NCI-H82 (cell line): ENCODE measurements at regions not wholly inside any gene's neighbourhood (a gene's known extent, or its start where the extent isn't known, plus 50 kb on each side); places are given as distances from the start of the nearest gene placed in this dataset.
A peak's percentile ranks its signal among the peaks of the same experiment; 100 is the strongest.
"Not testable (repeated sequence)": the region's sequence is repeated elsewhere in the genome, so short reads cannot be mapped to it uniquely, and the experiment has no call there.

Experiments
- DNase-seq: peaks from one replicate; lab custom pipeline; 2025; lab: John Stamatoyannopoulos, UW

DNA sequence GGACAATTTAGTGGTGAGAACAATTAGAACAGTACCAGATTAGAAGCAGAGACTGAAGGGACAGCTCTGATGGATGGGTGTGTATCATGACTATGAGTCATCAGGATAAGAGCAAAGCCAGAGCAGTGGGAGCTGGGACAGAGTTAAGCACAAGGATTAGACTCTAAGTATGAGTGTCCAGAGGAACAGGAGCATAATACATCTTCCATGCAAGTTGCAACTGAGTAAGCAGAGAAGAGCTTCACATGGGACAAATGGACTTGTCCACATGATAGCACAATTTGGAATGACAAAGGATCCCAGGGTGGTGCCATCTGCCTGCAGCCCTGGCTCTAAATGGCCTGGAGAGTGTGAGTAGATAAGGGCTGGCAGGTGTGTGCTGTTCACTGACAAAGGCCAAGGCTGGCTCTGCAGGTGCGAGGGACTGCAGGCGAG lies 226.4 kb upstream of the CAND1 start:
- DNase-seq, result peak; percentile 81

- DNase-seq, result no peak
Measured at GRCh38 chr12:67043771-67044170, 225.4 kb upstream of the CAND1 start.

DNA sequence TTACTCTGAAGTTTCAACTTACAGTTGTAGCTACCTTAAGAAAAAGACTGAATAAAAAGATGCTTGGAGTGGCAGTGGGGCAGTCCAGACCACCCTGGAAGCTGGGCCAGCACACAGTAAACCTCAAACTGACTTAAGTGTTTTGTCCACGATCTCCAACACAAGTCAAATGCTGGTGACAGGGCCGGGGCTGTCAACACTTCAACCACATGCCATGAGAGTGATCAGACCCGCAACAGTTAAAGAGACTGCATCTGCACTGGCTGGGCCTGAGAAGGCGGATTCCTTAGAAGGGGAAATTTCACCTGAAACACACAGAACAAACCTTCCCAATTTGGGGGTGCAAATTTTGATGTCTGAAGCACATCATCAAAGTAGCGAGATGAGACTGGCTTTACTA lies 223.5 kb upstream of the CAND1 start:
- no peak for DNase-seq

GRCh38 chr12:67046062-67046461 lies 223.1 kb upstream of the CAND1 start:
- DNase-seq, result no peak

GRCh38 chr12:67047634-67048033 lies 221.5 kb upstream of the CAND1 start:
- DNase-seq, result no peak

DNA sequence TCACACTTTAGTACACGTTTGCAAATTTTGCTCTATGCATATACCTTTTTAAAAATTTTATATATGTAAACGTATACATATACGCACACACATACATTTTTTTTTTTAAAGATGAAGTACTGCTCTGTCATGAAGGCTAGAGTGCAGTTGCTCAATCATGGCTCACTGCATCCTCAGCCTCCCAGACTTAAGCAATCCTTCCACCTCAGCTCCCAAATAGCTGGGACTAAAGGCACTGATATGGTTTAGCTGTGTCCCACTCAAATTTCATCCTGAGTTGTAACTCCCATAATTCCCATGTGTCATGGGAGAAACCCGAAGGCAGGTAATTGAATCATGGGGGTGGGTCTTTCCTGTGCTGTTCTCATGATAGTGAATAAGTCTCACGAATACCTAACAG lies 220.8 kb upstream of the CAND1 start:
- DNase-seq, result no peak

DNA sequence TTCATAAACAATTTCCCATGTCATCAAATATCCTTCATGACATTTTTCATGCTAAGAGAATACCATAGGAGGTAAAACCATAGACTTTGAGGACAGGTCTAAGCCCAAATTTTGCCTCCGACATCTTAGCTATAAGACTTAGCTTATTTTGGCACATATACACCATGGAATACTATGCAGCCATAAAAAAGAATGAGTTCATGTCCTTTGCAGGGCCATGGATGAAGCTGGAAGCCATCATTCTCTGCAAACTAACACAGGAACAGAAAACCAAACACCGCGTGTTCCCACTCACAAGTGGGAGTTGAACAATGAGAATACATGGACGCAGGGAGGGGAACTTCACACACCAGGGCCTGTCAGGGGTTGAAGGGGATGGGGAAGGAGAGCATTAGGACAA lies 220.0 kb upstream of the CAND1 start:
- DNase-seq, result not testable (repeated sequence)

GRCh38 chr12:67052981-67053380 lies 216.2 kb upstream of the CAND1 start:
- no peak for DNase-seq

- DNase-seq, result no peak
Measured at GRCh38 chr12:67056329-67056728, 212.8 kb upstream of the CAND1 start.

GRCh38 chr12:67057072-67057471 lies 212.1 kb upstream of the CAND1 start:
- peak; percentile 42 for DNase-seq

- no peak for DNase-seq
Measured at GRCh38 chr12:67062193-67062592, 207.0 kb upstream of the CAND1 start.

DNA sequence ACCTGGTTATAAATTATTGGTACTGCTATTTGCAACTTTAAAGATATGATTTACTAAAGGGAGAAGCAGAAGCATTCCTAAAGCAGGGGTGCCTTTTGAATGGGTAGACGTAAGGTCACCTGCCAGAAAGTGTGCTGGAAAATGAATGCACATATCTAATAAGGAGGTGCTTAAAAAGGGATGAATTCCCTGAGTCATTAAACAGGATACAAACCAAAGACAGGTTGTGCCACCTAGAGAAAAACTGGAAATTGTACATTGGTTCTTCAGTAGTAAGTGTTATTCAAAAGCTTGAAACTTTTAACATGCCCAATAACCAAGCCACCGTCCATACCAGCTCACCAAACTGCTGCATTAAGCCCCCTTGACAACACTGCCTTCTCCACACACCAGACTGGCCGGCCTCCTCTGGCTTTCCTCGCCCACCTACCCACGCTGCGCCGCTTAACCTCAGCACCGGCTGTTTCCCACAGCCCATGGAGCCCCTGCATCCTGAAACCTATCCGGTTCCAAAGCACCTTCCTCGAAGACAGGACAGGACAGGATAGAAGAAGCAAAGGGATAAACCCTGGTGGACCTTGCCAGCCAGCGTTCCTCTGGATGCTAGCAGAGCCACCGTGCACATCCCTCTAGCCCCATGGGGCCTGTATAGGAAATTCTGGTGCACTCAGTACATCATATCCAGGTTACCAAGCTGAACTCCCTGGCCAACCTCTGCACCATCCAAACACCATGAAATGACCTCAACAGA lies 201.5 kb upstream of the CAND1 start:
- no peak for DNase-seq

DNA sequence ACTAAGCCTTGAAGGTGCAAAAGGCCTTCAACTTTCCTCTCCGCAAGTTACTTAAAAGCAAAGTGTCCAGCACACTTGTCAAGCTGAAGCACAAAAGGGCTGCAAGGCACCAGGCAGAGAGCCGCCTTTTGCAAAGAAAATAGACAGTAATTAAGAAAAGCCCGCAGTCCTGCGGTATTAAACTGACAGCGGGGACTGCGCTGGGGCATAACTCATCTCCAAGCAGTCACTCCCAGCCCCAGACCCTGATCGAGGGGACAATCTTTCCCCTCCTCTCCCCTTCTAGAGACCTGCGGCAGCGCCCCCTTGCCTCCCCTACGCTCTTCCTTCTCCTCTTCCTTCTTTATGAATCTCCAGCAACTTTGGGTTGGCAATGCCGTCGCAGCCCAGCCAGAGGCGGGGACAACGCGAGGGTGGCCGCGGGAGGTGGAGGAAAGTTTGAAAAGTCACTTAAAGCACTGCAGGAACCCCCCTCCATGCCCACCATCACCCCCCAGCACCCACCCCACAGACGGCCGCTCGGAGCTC lies 200.9 kb upstream of the CAND1 start:
- peak; percentile 37 for DNase-seq

GRCh38 chr12:67068761-67069450 lies 200.3 kb upstream of the CAND1 start:
- peak; percentile 63 for DNase-seq

- DNase-seq, result peak; percentile 46
Measured at GRCh38 chr12:67069451-67070306, 199.5 kb upstream of the CAND1 start.

DNA sequence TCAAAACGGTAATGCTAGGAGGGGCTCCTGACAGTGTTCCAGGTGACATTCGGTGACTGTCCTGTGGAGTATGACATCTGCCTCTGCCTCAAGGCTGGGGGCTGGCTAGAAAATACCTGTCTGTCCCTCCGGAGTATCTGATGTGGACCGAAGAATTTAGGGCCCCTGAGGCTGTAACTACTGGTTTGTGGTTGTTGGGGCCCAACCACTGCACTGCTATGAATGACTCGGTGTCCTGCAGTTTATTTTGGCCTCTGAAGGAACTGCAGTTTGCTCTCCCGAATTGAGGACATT lies 198.9 kb upstream of the CAND1 start:
- no peak for DNase-seq

- DNase-seq, result peak; percentile 23
Measured at GRCh38 chr12:67070604-67071003, 198.6 kb upstream of the CAND1 start.

GRCh38 chr12:67072281-67072680 lies 196.9 kb upstream of the CAND1 start:
- DNase-seq, result not testable (repeated sequence)

DNA sequence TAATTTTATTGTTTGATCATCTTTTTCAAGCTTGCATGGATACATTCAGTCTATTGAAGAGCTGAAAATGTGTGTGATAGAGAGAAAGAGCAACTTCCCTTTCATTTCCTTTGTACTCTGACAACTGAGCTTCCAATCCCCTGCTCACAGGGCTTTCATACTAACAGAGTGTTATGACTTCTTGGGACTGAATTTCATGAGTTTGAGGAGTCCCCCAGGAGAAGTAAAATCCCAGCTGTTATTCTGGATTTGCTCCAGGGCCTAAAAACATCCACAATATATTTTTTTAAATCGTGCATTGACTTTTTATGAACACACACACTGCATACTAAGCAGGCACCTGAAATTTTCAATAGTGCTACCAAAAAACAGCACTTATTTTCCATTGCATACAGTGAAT lies 195.8 kb upstream of the CAND1 start:
- no peak for DNase-seq

DNA sequence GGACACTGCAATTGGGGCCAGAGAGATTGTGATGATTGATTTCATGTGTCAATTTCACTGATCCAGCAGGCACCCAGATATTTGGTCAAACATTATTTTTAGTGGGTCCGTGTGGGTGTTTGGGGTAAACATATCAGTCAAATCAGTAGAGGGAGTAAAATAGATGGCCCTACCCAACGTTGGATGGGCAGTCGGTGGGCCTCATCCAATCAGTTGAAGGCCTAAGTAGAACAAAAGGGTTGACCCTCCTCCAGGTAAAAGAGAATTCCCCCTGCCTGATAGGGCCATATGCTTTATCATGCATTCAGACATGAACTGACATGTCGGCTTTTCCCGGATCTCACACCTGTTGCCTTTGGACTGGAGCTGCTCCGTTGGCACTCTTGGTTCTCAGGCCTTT lies 195.1 kb upstream of the CAND1 start:
- no peak for DNase-seq

DNA sequence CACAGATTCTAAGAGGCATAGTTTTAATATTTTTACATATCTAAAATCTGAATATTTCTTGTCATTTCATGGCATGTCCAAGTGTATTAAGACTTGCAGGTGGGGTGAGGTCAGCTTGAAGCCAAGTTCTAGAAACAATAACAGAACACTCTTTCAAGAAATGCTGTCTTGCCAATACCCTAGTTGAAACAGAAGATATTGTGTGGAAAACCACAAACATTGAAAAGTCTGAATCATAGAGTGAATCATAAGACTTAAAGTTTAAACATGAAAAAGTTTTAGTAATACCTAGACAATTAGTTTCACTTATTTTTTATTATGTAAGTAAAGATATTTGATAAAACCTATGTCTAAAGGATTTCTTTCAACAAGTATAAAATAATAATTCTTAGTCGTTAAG lies 191.5 kb upstream of the CAND1 start:
- no peak for DNase-seq

DNA sequence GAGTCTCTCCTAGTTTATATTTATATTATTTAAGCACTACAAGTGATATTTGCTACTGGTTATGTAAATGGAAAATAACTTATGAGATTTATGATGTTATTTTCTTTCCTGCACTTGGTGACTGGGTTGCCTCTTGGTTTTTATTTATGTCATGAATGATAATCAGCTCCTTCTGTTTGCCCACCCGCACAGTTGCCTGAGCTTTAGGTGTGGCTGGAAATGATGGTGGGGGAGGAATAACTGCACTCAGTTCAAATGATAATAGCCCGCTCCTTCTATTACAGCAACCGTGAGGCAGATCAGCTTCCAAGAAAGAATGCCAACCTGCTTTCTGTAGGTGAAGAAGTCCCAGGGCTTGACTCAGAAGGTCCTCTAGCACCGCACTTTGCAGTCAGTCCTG lies 190.2 kb upstream of the CAND1 start:
- DNase-seq, result no peak

GRCh38 chr12:67080637-67081036 lies 188.5 kb upstream of the CAND1 start:
- DNase-seq, result no peak
